HepG2 (cell line): ENCODE measurements at regions not wholly inside any gene's neighbourhood (a gene's known extent, or its start where the extent isn't known, plus 50 kb on each side); places are given as distances from the start of the nearest gene placed in this dataset.

Experiments used
- MAFF ChIP-seq: IDR thresholded peaks from 2 replicates; pipeline ENCODE4 v1.6.1; 2011; ENCODE audit warnings: low read depth, low read length, improper control_type of control experiment
- MAFK ChIP-seq, 2 experiments: IDR thresholded peaks in 1 of 2; conservative IDR thresholded peaks in 1 of 2; 2 replicates each; pipeline ENCODE4 v1.6.1; 2011; ENCODE audit warnings: improper control_type of control experiment in 2 of 2, low read length in 2 of 2
- ZC3H13 ChIP-seq: sonication (generic); formaldehyde crosslinking; IDR thresholded peaks from 2 replicates; pipeline ENCODE4 v1.8.1; 2023; ENCODE audit warnings: mild to moderate bottlenecking, missing genetic modification reagents, moderate library complexity
- TF ChIP-seq, protein P1 (sequence below): sonication (generic); formaldehyde crosslinking; IDR thresholded peaks from 2 replicates; pipeline ENCODE4 v1.4.0; 2020; ENCODE audit warnings: missing genetic modification reagents, mild to moderate bottlenecking, borderline replicate concordance
- TF ChIP-seq, protein P2 (sequence below): IDR thresholded peaks from 2 replicates; pipeline ENCODE4 v1.6.1; 2016; ENCODE audit warnings: low read depth, control low read depth
- TF ChIP-seq, protein P3 (sequence below): sonication (generic); formaldehyde crosslinking; IDR thresholded peaks from 2 replicates; pipeline ENCODE4 v1.4.0; 2020; ENCODE audit warnings: mild to moderate bottlenecking, missing genetic modification reagents

DNA sequence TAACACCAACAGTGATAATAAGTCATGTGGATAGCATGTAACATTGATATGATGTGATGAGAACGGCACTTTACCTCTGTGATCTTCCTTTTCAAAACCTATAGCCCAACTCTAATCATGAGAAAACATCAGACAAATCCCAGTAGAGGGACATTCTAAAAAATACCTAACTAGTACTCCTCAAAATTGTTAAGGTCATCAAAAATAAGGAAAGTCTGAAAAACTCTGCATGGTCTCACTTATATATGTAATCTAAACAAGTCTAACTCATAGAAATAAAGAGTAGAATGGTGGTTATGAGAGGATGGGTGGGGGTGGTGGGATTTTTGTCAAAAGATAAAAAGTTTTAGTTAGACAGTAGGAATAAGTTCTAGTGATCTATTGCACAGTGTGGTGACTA is 243.9 kb upstream of the GRIA3 start (continued):
- TF ChIP-seq, protein P1, sequence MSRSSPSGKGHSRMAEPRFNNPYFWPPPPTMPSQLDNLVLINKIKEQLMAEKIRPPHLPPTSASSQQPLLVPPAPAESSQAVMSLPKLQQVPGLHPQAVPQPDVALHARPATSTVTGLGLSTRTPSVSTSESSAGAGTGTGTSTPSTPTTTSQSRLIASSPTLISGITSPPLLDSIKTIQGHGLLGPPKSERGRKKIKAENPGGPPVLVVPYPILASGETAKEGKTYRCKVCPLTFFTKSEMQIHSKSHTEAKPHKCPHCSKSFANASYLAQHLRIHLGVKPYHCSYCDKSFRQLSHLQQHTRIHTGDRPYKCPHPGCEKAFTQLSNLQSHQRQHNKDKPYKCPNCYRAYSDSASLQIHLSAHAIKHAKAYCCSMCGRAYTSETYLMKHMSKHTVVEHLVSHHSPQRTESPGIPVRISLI (CRISPR knock-in tag), result no peak
- TF ChIP-seq, protein P2, sequence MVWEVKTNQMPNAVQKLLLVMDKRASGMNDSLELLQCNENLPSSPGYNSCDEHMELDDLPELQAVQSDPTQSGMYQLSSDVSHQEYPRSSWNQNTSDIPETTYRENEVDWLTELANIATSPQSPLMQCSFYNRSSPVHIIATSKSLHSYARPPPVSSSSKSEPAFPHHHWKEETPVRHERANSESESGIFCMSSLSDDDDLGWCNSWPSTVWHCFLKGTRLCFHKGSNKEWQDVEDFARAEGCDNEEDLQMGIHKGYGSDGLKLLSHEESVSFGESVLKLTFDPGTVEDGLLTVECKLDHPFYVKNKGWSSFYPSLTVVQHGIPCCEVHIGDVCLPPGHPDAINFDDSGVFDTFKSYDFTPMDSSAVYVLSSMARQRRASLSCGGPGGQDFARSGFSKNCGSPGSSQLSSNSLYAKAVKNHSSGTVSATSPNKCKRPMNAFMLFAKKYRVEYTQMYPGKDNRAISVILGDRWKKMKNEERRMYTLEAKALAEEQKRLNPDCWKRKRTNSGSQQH (CRISPR knock-in tag), result no peak
- TF ChIP-seq, protein P3, sequence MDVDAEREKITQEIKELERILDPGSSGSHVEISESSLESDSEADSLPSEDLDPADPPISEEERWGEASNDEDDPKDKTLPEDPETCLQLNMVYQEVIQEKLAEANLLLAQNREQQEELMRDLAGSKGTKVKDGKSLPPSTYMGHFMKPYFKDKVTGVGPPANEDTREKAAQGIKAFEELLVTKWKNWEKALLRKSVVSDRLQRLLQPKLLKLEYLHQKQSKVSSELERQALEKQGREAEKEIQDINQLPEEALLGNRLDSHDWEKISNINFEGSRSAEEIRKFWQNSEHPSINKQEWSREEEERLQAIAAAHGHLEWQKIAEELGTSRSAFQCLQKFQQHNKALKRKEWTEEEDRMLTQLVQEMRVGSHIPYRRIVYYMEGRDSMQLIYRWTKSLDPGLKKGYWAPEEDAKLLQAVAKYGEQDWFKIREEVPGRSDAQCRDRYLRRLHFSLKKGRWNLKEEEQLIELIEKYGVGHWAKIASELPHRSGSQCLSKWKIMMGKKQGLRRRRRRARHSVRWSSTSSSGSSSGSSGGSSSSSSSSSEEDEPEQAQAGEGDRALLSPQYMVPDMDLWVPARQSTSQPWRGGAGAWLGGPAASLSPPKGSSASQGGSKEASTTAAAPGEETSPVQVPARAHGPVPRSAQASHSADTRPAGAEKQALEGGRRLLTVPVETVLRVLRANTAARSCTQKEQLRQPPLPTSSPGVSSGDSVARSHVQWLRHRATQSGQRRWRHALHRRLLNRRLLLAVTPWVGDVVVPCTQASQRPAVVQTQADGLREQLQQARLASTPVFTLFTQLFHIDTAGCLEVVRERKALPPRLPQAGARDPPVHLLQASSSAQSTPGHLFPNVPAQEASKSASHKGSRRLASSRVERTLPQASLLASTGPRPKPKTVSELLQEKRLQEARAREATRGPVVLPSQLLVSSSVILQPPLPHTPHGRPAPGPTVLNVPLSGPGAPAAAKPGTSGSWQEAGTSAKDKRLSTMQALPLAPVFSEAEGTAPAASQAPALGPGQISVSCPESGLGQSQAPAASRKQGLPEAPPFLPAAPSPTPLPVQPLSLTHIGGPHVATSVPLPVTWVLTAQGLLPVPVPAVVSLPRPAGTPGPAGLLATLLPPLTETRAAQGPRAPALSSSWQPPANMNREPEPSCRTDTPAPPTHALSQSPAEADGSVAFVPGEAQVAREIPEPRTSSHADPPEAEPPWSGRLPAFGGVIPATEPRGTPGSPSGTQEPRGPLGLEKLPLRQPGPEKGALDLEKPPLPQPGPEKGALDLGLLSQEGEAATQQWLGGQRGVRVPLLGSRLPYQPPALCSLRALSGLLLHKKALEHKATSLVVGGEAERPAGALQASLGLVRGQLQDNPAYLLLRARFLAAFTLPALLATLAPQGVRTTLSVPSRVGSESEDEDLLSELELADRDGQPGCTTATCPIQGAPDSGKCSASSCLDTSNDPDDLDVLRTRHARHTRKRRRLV, result no peak
- TF ChIP-seq ZC3H13 (CRISPR knock-in tag), result no peak
- TF ChIP-seq MAFF, result peak; percentile 12; the same call in 1 of the 2 replicates
- TF ChIP-seq MAFK (conservative IDR thresholded peaks at IDR 0.05 in 1 of 2, IDR thresholded peaks at IDR 0.05 in 1 of 2; ENCODE audit: low read length in 2 of 2), result peak; percentile 26 to 52; a peak in 3 of 4 replicates
